ENCODE measurements at regions not wholly inside any gene's neighbourhood (a gene's known extent, or its start where the extent isn't known, plus 50 kb on each side); places are given as distances from the start of the nearest gene placed in this dataset.
"Not testable (repeated sequence)": the region's sequence is repeated elsewhere in the genome, so short reads cannot be mapped to it uniquely, and the experiment has no call there.

- DNase-seq: no peak
Measured at GRCh38 chr3:33919312-33920120, 121.1 kb downstream of the PDCD6IP start.

- DNase-seq: no peak
Measured at GRCh38 chr3:33920511-33920910, 122.1 kb downstream of the PDCD6IP start.

- DNase-seq: no peak
Measured at GRCh38 chr3:33921608-33922007, 123.2 kb downstream of the PDCD6IP start.

- DNase-seq: peak; percentile 58
Measured at GRCh38 chr3:33926998-33927605, 128.7 kb downstream of the PDCD6IP start.

GRCh38 chr3:33929813-33930212, 131.4 kb downstream of the PDCD6IP start:
- no peak for DNase-seq

GRCh38 chr3:33931512-33931911, 133.1 kb downstream of the PDCD6IP start:
- no peak for DNase-seq

GRCh38 chr3:33932010-33932764, 133.8 kb downstream of the PDCD6IP start:
- no peak for DNase-seq

- DNase-seq: peak; percentile 84
Measured at GRCh38 chr3:33936171-33936920, 137.9 kb downstream of the PDCD6IP start.

GRCh38 chr3:33936921-33937525, 138.6 kb downstream of the PDCD6IP start:
- DNase-seq: peak; percentile 30

- no peak for DNase-seq
Measured at GRCh38 chr3:33937628-33938027, 139.2 kb downstream of the PDCD6IP start.

GRCh38 chr3:33940149-33940548, 141.7 kb downstream of the PDCD6IP start:
- DNase-seq: no peak

- DNase-seq: no peak
Measured at GRCh38 chr3:33940736-33941135, 142.3 kb downstream of the PDCD6IP start.

- no peak for DNase-seq
Measured at GRCh38 chr3:33941804-33942203, 143.4 kb downstream of the PDCD6IP start.

GRCh38 chr3:33942483-33943150, 144.2 kb downstream of the PDCD6IP start:
- no peak for DNase-seq

GRCh38 chr3:33943277-33943676, 144.8 kb downstream of the PDCD6IP start:
- DNase-seq: no peak

- DNase-seq: not testable (repeated sequence)
Measured at GRCh38 chr3:33946612-33947011, 148.2 kb downstream of the PDCD6IP start.

- no peak for DNase-seq
Measured at GRCh38 chr3:33947272-33948195, 149.1 kb downstream of the PDCD6IP start.

GRCh38 chr3:33949074-33949473, 150.6 kb downstream of the PDCD6IP start:
- no peak for DNase-seq

GRCh38 chr3:33954956-33955355, 156.5 kb downstream of the PDCD6IP start:
- peak; percentile 45 for DNase-seq

GRCh38 chr3:33956206-33956605, 157.8 kb downstream of the PDCD6IP start:
- no peak for DNase-seq

GRCh38 chr3:33956776-33957175, 158.3 kb downstream of the PDCD6IP start:
- DNase-seq: no peak
